Immature natural killer cell (primary cell): ENCODE measurements at regions not wholly inside any gene's neighbourhood (a gene's known extent, or its start where the extent isn't known, plus 50 kb on each side); places are given as distances from the start of the nearest gene placed in this dataset.
"Not testable (repeated sequence)": the region's sequence is repeated elsewhere in the genome, so short reads cannot be mapped to it uniquely, and the experiment has no call there.

ENCODE experiments used
- DNase-seq, 3 donors: peaks; one replicate each; pipeline ENCODE4 v3.0.0; 2022; ENCODE audit warnings: mixed read lengths in 1 of 3
- H3K27ac Mint-ChIP-seq, 6 donors: one replicate each; pipeline ENCODE4 v1.8.0; 2020; ENCODE audit warnings: mixed read lengths in 6 of 6, mild to moderate bottlenecking in 5 of 6, inconsistent platforms in 4 of 6, moderate library complexity in 3 of 6
- H3K27me3 Mint-ChIP-seq, 3 donors: one replicate each; pipeline ENCODE4 v1.8.0; 2020 to 2021; ENCODE audit warnings: low read depth in 3 of 3, mild to moderate bottlenecking in 3 of 3, mixed read lengths in 3 of 3, moderate library complexity in 3 of 3, inconsistent platforms in 1 of 3
- H3K36me3 Mint-ChIP-seq, 3 donors: one replicate each; pipeline ENCODE4 v1.8.0; 2020; ENCODE audit warnings: mixed read lengths in 3 of 3, inconsistent platforms in 2 of 3, mild to moderate bottlenecking in 2 of 3
- H3K4me1 Mint-ChIP-seq, 2 donors: one replicate each; pipeline ENCODE4 v1.8.0; 2020; ENCODE audit warnings: inconsistent platforms in 2 of 2, mild to moderate bottlenecking in 2 of 2, mixed read lengths in 2 of 2, moderate library complexity in 1 of 2
- H3K4me3 Mint-ChIP-seq, 5 donors: one replicate each; pipeline ENCODE4 v1.8.0; 2020; ENCODE audit warnings: mild to moderate bottlenecking in 5 of 5, mixed read lengths in 5 of 5, inconsistent platforms in 3 of 5, moderate library complexity in 3 of 5
- H3K9me3 Mint-ChIP-seq, 6 donors: one replicate each; pipeline ENCODE4 v1.8.0; 2020; ENCODE audit warnings: mild to moderate bottlenecking in 6 of 6, mixed read lengths in 6 of 6, inconsistent platforms in 4 of 6, moderate library complexity in 3 of 6

GRCh38 chrX:69431420-69431819 is 72.7 kb upstream of the NALF2 start:
- no peaks in the 10 kb centered on the region for H3K4me1 Mint-ChIP-seq
- no peaks in the 10 kb centered on the region for H3K9me3 Mint-ChIP-seq
- no peak overlapping the region for H3K27ac Mint-ChIP-seq
- no peaks in the 10 kb centered on the region for H3K36me3 Mint-ChIP-seq
- no peak for DNase-seq
- no peak overlapping the region for H3K4me3 Mint-ChIP-seq
- peaks cover 2 to 4% (median 4%) of the 10 kb centered on the region in 3 donors for H3K27me3 Mint-ChIP-seq

- Mint-ChIP-seq H3K9me3 (no peaks in the 10 kb centered on the region), H3K27me3 (peaks cover 2 to 4% (median 4%) of the 10 kb centered on the region in 3 donors), H3K4me3 (no peak overlapping the region), H3K4me1 (no peaks in the 10 kb centered on the region), H3K36me3 (no peaks in the 10 kb centered on the region), H3K27ac (no peak overlapping the region)
- DNase-seq: no peak
Observed at GRCh38 chrX:69430785-69431184, 73.3 kb upstream of the NALF2 start.

GRCh38 chrX:69429339-69430015 is 74.6 kb upstream of the NALF2 start:
- Mint-ChIP-seq H3K9me3 (no peaks in the 10 kb centered on the region), H3K36me3 (no peaks in the 10 kb centered on the region), H3K4me1 (no peaks in the 10 kb centered on the region), H3K27ac (no peak overlapping the region), H3K4me3 (no peak overlapping the region), H3K27me3 (peaks cover under 1 to 6% (median 4%) of the 10 kb centered on the region in 3 donors)
- no peak for DNase-seq

GRCh38 chrX:69428216-69428615 is 75.9 kb upstream of the NALF2 start:
- Mint-ChIP-seq H3K36me3 (no peaks in the 10 kb centered on the region), H3K27me3 (peaks cover 0 to 6% (median 4%) of the 10 kb centered on the region in 3 donors), H3K4me1 (no peaks in the 10 kb centered on the region), H3K9me3 (no peaks in the 10 kb centered on the region), H3K4me3 (no peak overlapping the region), H3K27ac (no peak overlapping the region)
- DNase-seq: no peak

GRCh38 chrX:69424910-69425309 is 79.2 kb upstream of the NALF2 start:
- no peaks in the 10 kb centered on the region for H3K4me1 Mint-ChIP-seq
- no peaks in the 10 kb centered on the region for H3K9me3 Mint-ChIP-seq

GRCh38 chrX:69424161-69424560 is 80.0 kb upstream of the NALF2 start:
- H3K9me3 Mint-ChIP-seq: no peaks in the 10 kb centered on the region
- no peak overlapping the region for H3K4me3 Mint-ChIP-seq
- DNase-seq: no peak
- no peak overlapping the region for H3K27ac Mint-ChIP-seq
- H3K36me3 Mint-ChIP-seq: no peaks in the 10 kb centered on the region
- H3K4me1 Mint-ChIP-seq: no peaks in the 10 kb centered on the region
- H3K27me3 Mint-ChIP-seq: peaks cover 1 to 6% (median 2%) of the 10 kb centered on the region in 3 donors

More at GRCh38 chrX:69424910-69425309, 79.2 kb upstream of the NALF2 start:
- H3K27ac Mint-ChIP-seq: no peak overlapping the region
- peaks cover 0 to 6% (median 2%) of the 10 kb centered on the region in 3 donors for H3K27me3 Mint-ChIP-seq
- no peaks in the 10 kb centered on the region for H3K36me3 Mint-ChIP-seq
- DNase-seq: no peak
- H3K4me3 Mint-ChIP-seq: no peak overlapping the region

GRCh38 chrX:69422208-69422607 is 81.9 kb upstream of the NALF2 start:
- H3K27me3 Mint-ChIP-seq, H3K27ac Mint-ChIP-seq, DNase-seq, H3K9me3 Mint-ChIP-seq, H3K4me1 Mint-ChIP-seq, H3K36me3 Mint-ChIP-seq, H3K4me3 Mint-ChIP-seq: not testable (repeated sequence)

GRCh38 chrX:69415698-69416097 is 88.4 kb upstream of the NALF2 start:
- Mint-ChIP-seq H3K4me3 (no peak overlapping the region), H3K9me3 (peaks cover 0 to 1% (median 0%) of the 10 kb centered on the region in 6 donors)

GRCh38 chrX:69412661-69413060 is 91.5 kb upstream of the NALF2 start:
- H3K9me3 Mint-ChIP-seq: peaks cover 0 to 2% (median 0%) of the 10 kb centered on the region in 6 donors
- H3K27ac Mint-ChIP-seq: no peak overlapping the region
- DNase-seq: no peak
- no peak overlapping the region for H3K4me3 Mint-ChIP-seq
- H3K27me3 Mint-ChIP-seq: peaks cover 0 to under 1% (median 0%) of the 10 kb centered on the region in 3 donors
- H3K4me1 Mint-ChIP-seq: no peaks in the 10 kb centered on the region
- no peaks in the 10 kb centered on the region for H3K36me3 Mint-ChIP-seq

More at GRCh38 chrX:69415698-69416097, 88.4 kb upstream of the NALF2 start:
- DNase-seq: no peak
- Mint-ChIP-seq H3K27ac (no peak overlapping the region), H3K4me1 (no peaks in the 10 kb centered on the region), H3K36me3 (no peaks in the 10 kb centered on the region), H3K27me3 (peaks cover 0 to 8% (median 1%) of the 10 kb centered on the region in 3 donors)

GRCh38 chrX:69398881-69399280 is 105.2 kb upstream of the NALF2 start:
- DNase-seq: no peak
- Mint-ChIP-seq H3K36me3 (no peaks in the 10 kb centered on the region), H3K4me3 (no peak overlapping the region), H3K27ac (no peak overlapping the region), H3K27me3 (peaks cover 0 to 4% (median 0%) of the 10 kb centered on the region in 3 donors), H3K4me1 (no peaks in the 10 kb centered on the region), H3K9me3 (no peaks in the 10 kb centered on the region)

GRCh38 chrX:69396916-69397315 is 107.2 kb upstream of the NALF2 start:
- Mint-ChIP-seq H3K27ac (no peak overlapping the region), H3K9me3 (no peaks in the 10 kb centered on the region), H3K4me3 (no peak overlapping the region), H3K4me1 (no peaks in the 10 kb centered on the region), H3K36me3 (no peaks in the 10 kb centered on the region), H3K27me3 (peaks cover 0 to 4% (median 0%) of the 10 kb centered on the region in 3 donors)
- no peak for DNase-seq

GRCh38 chrX:69395306-69395705 is 108.8 kb upstream of the NALF2 start:
- H3K9me3 Mint-ChIP-seq: no peaks in the 10 kb centered on the region
- no peak overlapping the region for H3K4me3 Mint-ChIP-seq
- no peak overlapping the region for H3K27ac Mint-ChIP-seq
- no peaks in the 10 kb centered on the region for H3K36me3 Mint-ChIP-seq
- peaks cover 0 to 6% (median 0%) of the 10 kb centered on the region in 3 donors for H3K27me3 Mint-ChIP-seq
- no peak for DNase-seq
- no peaks in the 10 kb centered on the region for H3K4me1 Mint-ChIP-seq

GRCh38 chrX:69389101-69389501 is 115.0 kb upstream of the NALF2 start:
- no peak overlapping the region for H3K27ac Mint-ChIP-seq
- no peak for DNase-seq
- no peak overlapping the region for H3K4me3 Mint-ChIP-seq
- H3K27me3 Mint-ChIP-seq: peaks cover 4 to 14% (median 8%) of the 10 kb centered on the region in 3 donors
- H3K9me3 Mint-ChIP-seq: no peaks in the 10 kb centered on the region
- H3K4me1 Mint-ChIP-seq: no peaks in the 10 kb centered on the region
- no peaks in the 10 kb centered on the region for H3K36me3 Mint-ChIP-seq

- H3K4me1 Mint-ChIP-seq: no peaks in the 10 kb centered on the region
- peaks cover 4 to 16% (median 9%) of the 10 kb centered on the region in 3 donors for H3K27me3 Mint-ChIP-seq
- no peaks in the 10 kb centered on the region for H3K36me3 Mint-ChIP-seq
- no peaks in the 10 kb centered on the region for H3K9me3 Mint-ChIP-seq
- DNase-seq: no peak
- no peak overlapping the region for H3K4me3 Mint-ChIP-seq
- H3K27ac Mint-ChIP-seq: no peak overlapping the region
Observed at GRCh38 chrX:69388526-69388925, 115.6 kb upstream of the NALF2 start.
